Activated naive CD8-positive, alpha-beta T cell treated with anti-CD3 and anti-CD28 coated beads for 36 hours (primary cell): ENCODE measurements at regions not wholly inside any gene's neighbourhood (a gene's known extent, or its start where the extent isn't known, plus 50 kb on each side); places are given as distances from the start of the nearest gene placed in this dataset.
"Not testable (repeated sequence)": the region's sequence is repeated elsewhere in the genome, so short reads cannot be mapped to it uniquely, and the experiment has no call there.

Source experiments
- DNase-seq: peaks from one replicate; pipeline ENCODE4 v3.0.0; 2021
- H3K27ac Mint-ChIP-seq: one replicate; pipeline ENCODE4 v1.8.0; 2022; ENCODE audit warnings: mild to moderate bottlenecking, moderate library complexity, mixed read lengths
- H3K27me3 Mint-ChIP-seq: one replicate; pipeline ENCODE4 v1.8.0; 2022; ENCODE audit warnings: mild to moderate bottlenecking, mixed read lengths
- H3K36me3 Mint-ChIP-seq: one replicate; pipeline ENCODE4 v1.8.0; 2021; ENCODE audit warnings: mild to moderate bottlenecking, mixed read lengths
- H3K4me1 Mint-ChIP-seq: one replicate; pipeline ENCODE4 v1.8.0; 2021; ENCODE audit warnings: mixed read lengths
- H3K4me3 Mint-ChIP-seq: one replicate; pipeline ENCODE4 v1.8.0; 2022; ENCODE audit warnings: mild to moderate bottlenecking, moderate library complexity, mixed read lengths
- H3K9me3 Mint-ChIP-seq: one replicate; pipeline ENCODE4 v1.8.0; 2022; ENCODE audit warnings: mixed read lengths

GRCh38 chr1:222387007-222387814 lies 160.7 kb downstream of the HHIPL2 start:
- DNase-seq, result no peak
- Mint-ChIP-seq H3K27ac (no peak overlapping the region), H3K4me1 (peaks cover 6% of the 10 kb centered on the region), H3K36me3 (peaks cover under 1% of the 10 kb centered on the region), H3K27me3 (no peaks in the 10 kb centered on the region), H3K9me3 (peaks cover 3% of the 10 kb centered on the region), H3K4me3 (no peak overlapping the region)

GRCh38 chr1:222385955-222386354 lies 161.9 kb downstream of the HHIPL2 start:
- Mint-ChIP-seq H3K9me3 (peaks cover 3% of the 10 kb centered on the region), H3K4me3 (no peak overlapping the region), H3K36me3 (peaks cover 2% of the 10 kb centered on the region), H3K27ac (no peak overlapping the region), H3K27me3 (no peaks in the 10 kb centered on the region), H3K4me1 (peaks cover 6% of the 10 kb centered on the region)
- no peak for DNase-seq

- peaks cover 8% of the 10 kb centered on the region for H3K9me3 Mint-ChIP-seq
- H3K4me1 Mint-ChIP-seq, result peaks cover 6% of the 10 kb centered on the region
- peaks cover 2% of the 10 kb centered on the region for H3K36me3 Mint-ChIP-seq
- no peak overlapping the region for H3K27ac Mint-ChIP-seq
- DNase-seq, result no peak
- H3K4me3 Mint-ChIP-seq, result no peak overlapping the region
- no peaks in the 10 kb centered on the region for H3K27me3 Mint-ChIP-seq
Measured at GRCh38 chr1:222385262-222385661, 162.6 kb downstream of the HHIPL2 start.

GRCh38 chr1:222384531-222384930 lies 163.4 kb downstream of the HHIPL2 start:
- H3K36me3 Mint-ChIP-seq, result peaks cover 2% of the 10 kb centered on the region
- no peak overlapping the region for H3K4me3 Mint-ChIP-seq
- peaks cover 6% of the 10 kb centered on the region for H3K4me1 Mint-ChIP-seq
- DNase-seq, result no peak
- no peaks in the 10 kb centered on the region for H3K27me3 Mint-ChIP-seq
- no peak overlapping the region for H3K27ac Mint-ChIP-seq
- H3K9me3 Mint-ChIP-seq, result peaks cover 16% of the 10 kb centered on the region

- no peak overlapping the region for H3K4me3 Mint-ChIP-seq
- H3K27me3 Mint-ChIP-seq, result no peaks in the 10 kb centered on the region
- no peak for DNase-seq
- peaks cover 3% of the 10 kb centered on the region for H3K4me1 Mint-ChIP-seq
- H3K36me3 Mint-ChIP-seq, result peaks cover 2% of the 10 kb centered on the region
- H3K9me3 Mint-ChIP-seq, result peaks cover 12% of the 10 kb centered on the region
- no peak overlapping the region for H3K27ac Mint-ChIP-seq
Measured at GRCh38 chr1:222382171-222382570, 165.7 kb downstream of the HHIPL2 start.

GRCh38 chr1:222377428-222378088 lies 170.3 kb downstream of the HHIPL2 start:
- H3K4me1 Mint-ChIP-seq, result peaks cover 2% of the 10 kb centered on the region
- DNase-seq, result no peak
- peaks cover 2% of the 10 kb centered on the region for H3K36me3 Mint-ChIP-seq
- H3K27me3 Mint-ChIP-seq, result no peaks in the 10 kb centered on the region
- no peak overlapping the region for H3K27ac Mint-ChIP-seq
- H3K9me3 Mint-ChIP-seq, result peaks cover 12% of the 10 kb centered on the region
- H3K4me3 Mint-ChIP-seq, result no peak overlapping the region

GRCh38 chr1:222376791-222377190 lies 171.1 kb downstream of the HHIPL2 start:
- H3K27ac Mint-ChIP-seq, H3K4me3 Mint-ChIP-seq, H3K36me3 Mint-ChIP-seq, H3K27me3 Mint-ChIP-seq, H3K4me1 Mint-ChIP-seq, DNase-seq: not testable (repeated sequence)
- peaks cover 12% of the 10 kb centered on the region for H3K9me3 Mint-ChIP-seq

- Mint-ChIP-seq H3K9me3 (peaks cover 12% of the 10 kb centered on the region), H3K27me3 (no peaks in the 10 kb centered on the region)
Measured at GRCh38 chr1:222375701-222376100, 172.2 kb downstream of the HHIPL2 start.

GRCh38 chr1:222373831-222374602 lies 173.9 kb downstream of the HHIPL2 start:
- H3K4me1 Mint-ChIP-seq, result peaks cover 2% of the 10 kb centered on the region
- no peaks in the 10 kb centered on the region for H3K27me3 Mint-ChIP-seq
- H3K27ac Mint-ChIP-seq, result no peak overlapping the region
- no peak overlapping the region for H3K4me3 Mint-ChIP-seq
- H3K36me3 Mint-ChIP-seq, result no peaks in the 10 kb centered on the region
- no peak for DNase-seq
- no peaks in the 10 kb centered on the region for H3K9me3 Mint-ChIP-seq

More at GRCh38 chr1:222375701-222376100, 172.2 kb downstream of the HHIPL2 start:
- no peak for DNase-seq
- Mint-ChIP-seq H3K4me1 (peaks cover 2% of the 10 kb centered on the region), H3K27ac (no peak overlapping the region), H3K36me3 (no peaks in the 10 kb centered on the region), H3K4me3 (no peak overlapping the region)

- no peaks in the 10 kb centered on the region for H3K9me3 Mint-ChIP-seq
- no peaks in the 10 kb centered on the region for H3K27me3 Mint-ChIP-seq
- H3K4me1 Mint-ChIP-seq, result peaks cover 2% of the 10 kb centered on the region
- no peak overlapping the region for H3K4me3 Mint-ChIP-seq
- no peak overlapping the region for H3K27ac Mint-ChIP-seq
- no peak for DNase-seq
- no peaks in the 10 kb centered on the region for H3K36me3 Mint-ChIP-seq
Measured at GRCh38 chr1:222373216-222373615, 174.7 kb downstream of the HHIPL2 start.

GRCh38 chr1:222372221-222372620 lies 175.7 kb downstream of the HHIPL2 start:
- Mint-ChIP-seq H3K36me3 (no peaks in the 10 kb centered on the region), H3K27me3 (no peaks in the 10 kb centered on the region), H3K27ac (no peak overlapping the region), H3K4me1 (peaks cover 2% of the 10 kb centered on the region), H3K4me3 (no peak overlapping the region), H3K9me3 (no peaks in the 10 kb centered on the region)
- no peak for DNase-seq

- Mint-ChIP-seq H3K27ac (no peak overlapping the region), H3K36me3 (no peaks in the 10 kb centered on the region), H3K4me1 (peaks cover 2% of the 10 kb centered on the region), H3K4me3 (no peak overlapping the region), H3K9me3 (no peaks in the 10 kb centered on the region), H3K27me3 (no peaks in the 10 kb centered on the region)
- DNase-seq, result no peak
Measured at GRCh38 chr1:222370913-222371675, 176.8 kb downstream of the HHIPL2 start.

GRCh38 chr1:222370081-222370912 lies 177.6 kb downstream of the HHIPL2 start:
- no peak for DNase-seq
- Mint-ChIP-seq H3K27ac (no peak overlapping the region), H3K4me1 (peaks cover 2% of the 10 kb centered on the region), H3K36me3 (no peaks in the 10 kb centered on the region), H3K9me3 (no peaks in the 10 kb centered on the region), H3K27me3 (no peaks in the 10 kb centered on the region), H3K4me3 (no peak overlapping the region)

- Mint-ChIP-seq H3K9me3 (no peaks in the 10 kb centered on the region), H3K36me3 (no peaks in the 10 kb centered on the region), H3K27me3 (no peaks in the 10 kb centered on the region), H3K27ac (no peak overlapping the region), H3K4me1 (peaks cover under 1% of the 10 kb centered on the region), H3K4me3 (no peak overlapping the region)
- DNase-seq, result no peak
Measured at GRCh38 chr1:222369148-222369547, 178.8 kb downstream of the HHIPL2 start.
